CD14-positive monocyte (primary cell): ENCODE measurements at regions not wholly inside any gene's neighbourhood (a gene's known extent, or its start where the extent isn't known, plus 50 kb on each side); places are given as distances from the start of the nearest gene placed in this dataset.

ENCODE experiments used
- DNase-seq, 3 donors: peaks; one replicate each; pipeline ENCODE4 v3.0.0-alpha.2; 2011 to 2022
- H2AFZ ChIP-seq: 2 replicates; pipeline ENCODE4 v1.6.0; 2012; ENCODE audit warnings: mild to moderate bottlenecking, low read depth, low read length, inconsistent platforms; ENCODE audit not compliant: insufficient read depth, poor library complexity, severe bottlenecking
- H3K27ac ChIP-seq, 2 donors: 1 replicate in 1 of 2; 2 replicates in 1 of 2; pipeline ENCODE4 v1.5.1; 2012 to 2013; ENCODE audit warnings: low read length in 2 of 2, control low read depth in 1 of 2, inconsistent platforms in 1 of 2, low read depth in 1 of 2, mild to moderate bottlenecking in 1 of 2
- H3K27me3 ChIP-seq, 2 donors: one replicate each; pipeline versions ENCODE4 v1.6.0 to v1.6.1; 2011 to 2013; ENCODE audit warnings: low read length in 2 of 2; ENCODE audit not compliant: control insufficient read depth in 2 of 2, insufficient read depth in 2 of 2
- H3K36me3 ChIP-seq, 2 donors: replicated peaks in 1 of 2; 1 replicate in 1 of 2; 2 replicates in 1 of 2; pipeline versions ENCODE4 v1.5.1 to v1.6.1; 2012 to 2013; ENCODE audit warnings: low read length in 2 of 2, control low read depth in 1 of 2, inconsistent platforms in 1 of 2, mild to moderate bottlenecking in 1 of 2; ENCODE audit not compliant: insufficient read depth in 2 of 2, control insufficient read depth in 1 of 2
- H3K4me1 ChIP-seq, 2 donors: 1 replicate in 1 of 2; 2 replicates in 1 of 2; pipeline versions ENCODE4 v1.5.1 to v1.6.1; 2012 to 2013; ENCODE audit warnings: low read length in 2 of 2, control low read depth in 1 of 2, inconsistent platforms in 1 of 2, mild to moderate bottlenecking in 1 of 2, moderate library complexity in 1 of 2; ENCODE audit not compliant: insufficient read depth in 2 of 2, control insufficient read depth in 1 of 2
- H3K4me2 ChIP-seq: replicated peaks from 2 replicates; pipeline ENCODE3; 2012; ENCODE audit warnings: low read length, moderate library complexity, mild to moderate bottlenecking; ENCODE audit not compliant: poor library complexity, severe bottlenecking; ENCODE audit errors: extremely low read depth
- H3K4me3 ChIP-seq, 3 experiments: fragments of 200-600 bp in 1 of 3; sonication (generic) in 1 of 3; replicated peaks in 1 of 3; 1 replicate in 2 of 3; 2 replicates in 1 of 3; pipeline ENCODE4 v1.5.1; 2011 to 2013; ENCODE audit warnings: low read length in 3 of 3, mild to moderate bottlenecking in 3 of 3, control low read depth in 2 of 3, low read depth in 2 of 3, inconsistent platforms in 1 of 3, moderate library complexity in 1 of 3
- H3K79me2 ChIP-seq: 2 replicates; pipeline ENCODE4 v1.6.0; 2012; ENCODE audit warnings: mild to moderate bottlenecking, control low read depth, inconsistent platforms, low read length, moderate library complexity; ENCODE audit not compliant: insufficient read depth
- H3K9ac ChIP-seq: 2 replicates; pipeline ENCODE4 v1.6.0; 2017; ENCODE audit warnings: low read length, mild to moderate bottlenecking; ENCODE audit not compliant: insufficient read depth, poor library complexity, severe bottlenecking
- H3K9me3 ChIP-seq, 2 donors: replicated peaks in 1 of 2; 1 replicate in 1 of 2; 2 replicates in 1 of 2; pipeline versions ENCODE4 v1.5.1 to v1.6.1; 2012 to 2013; ENCODE audit warnings: low read length in 2 of 2, control low read depth in 1 of 2; ENCODE audit not compliant: control insufficient read depth in 1 of 2, insufficient read depth in 1 of 2
- H4K20me1 ChIP-seq: 2 replicates; pipeline ENCODE4 v1.6.0; 2012; ENCODE audit warnings: mild to moderate bottlenecking, low read length, control low read depth, moderate library complexity; ENCODE audit not compliant: insufficient read depth
- H3K27ac Mint-ChIP-seq, 7 donors: one replicate each; pipeline ENCODE4 v1.8.0; 2020; ENCODE audit warnings: mild to moderate bottlenecking in 7 of 7, mixed read lengths in 7 of 7, moderate library complexity in 6 of 7, inconsistent platforms in 2 of 7
- H3K27me3 Mint-ChIP-seq, 3 donors: one replicate each; pipeline ENCODE4 v1.8.0; 2021 to 2022; ENCODE audit warnings: low read depth in 3 of 3, mild to moderate bottlenecking in 3 of 3, mixed read lengths in 3 of 3, moderate library complexity in 3 of 3, inconsistent platforms in 1 of 3
- H3K36me3 Mint-ChIP-seq, 2 donors: one replicate each; pipeline ENCODE4 v1.8.0; 2020; ENCODE audit warnings: mixed read lengths in 2 of 2, inconsistent platforms in 1 of 2, mild to moderate bottlenecking in 1 of 2
- H3K4me1 Mint-ChIP-seq: one replicate; pipeline ENCODE4 v1.8.0; 2020; ENCODE audit warnings: mild to moderate bottlenecking, mixed read lengths
- H3K4me3 Mint-ChIP-seq, 2 donors: one replicate each; pipeline ENCODE4 v1.8.0; 2020; ENCODE audit warnings: mild to moderate bottlenecking in 2 of 2, mixed read lengths in 2 of 2, moderate library complexity in 1 of 2
- H3K9me3 Mint-ChIP-seq, 7 donors: one replicate each; pipeline ENCODE4 v1.8.0; 2020 to 2022; ENCODE audit warnings: mixed read lengths in 7 of 7, mild to moderate bottlenecking in 6 of 7, moderate library complexity in 6 of 7, inconsistent platforms in 2 of 7
- CTCF ChIP-seq: fragments of 200-600 bp; IDR thresholded peaks from one replicate; pipeline ENCODE4 v1.8.0; 2022; ENCODE audit warnings: antibody characterized with exemption, mild to moderate bottlenecking
- whole genome bisulfite sequencing: methylation state at CpG from one replicate; pipeline ENCODE4 v1.1.5; 2013; ENCODE audit warnings: missing lambda C conversion rate; ENCODE audit not compliant: insufficient coverage; 5-methylcytosine and 5-hydroxymethylcytosine counted together
- intact Hi-C, 2 donors: fragments of 100-400 bp; cut with micrococcal nuclease; formaldehyde crosslinking; loops; one replicate each; pipeline versions ENCODE4 v1.15.0 to v1.15.1; 2023

- H2AFZ ChIP-seq: no peak overlapping the region
- no peak for TF ChIP-seq CTCF
Observed at GRCh38 chr9:109912726-109913460, 132.9 kb downstream of the PALM2AKAP2 start.

GRCh38 chr9:109913461-109913810, 133.4 kb downstream of the PALM2AKAP2 start:
- no peak overlapping the region for H3K27ac Mint-ChIP-seq
- no peak overlapping the region for H2AFZ ChIP-seq
- no peak overlapping the region for H3K9ac ChIP-seq
- peaks cover 0 to 7% (median 0%) of the 10 kb centered on the region in 3 donors for H3K27me3 Mint-ChIP-seq
- H3K27ac ChIP-seq: no peak overlapping the region
- DNase-seq: no peak
- H3K36me3 Mint-ChIP-seq: no peaks in the 10 kb centered on the region
- H3K4me3 ChIP-seq: no peak overlapping the region
- no peaks in the 10 kb centered on the region for H3K36me3 ChIP-seq
- H3K4me1 ChIP-seq: no peaks in the 10 kb centered on the region
- no CpG with 5 or more reads among the region's 2 CpGs for WGBS
- no peaks in the 10 kb centered on the region for H4K20me1 ChIP-seq
- intact Hi-C loops: no loop called here
- no peaks in the 10 kb centered on the region for H3K79me2 ChIP-seq
- no peak overlapping the region for H3K4me2 ChIP-seq
- TF ChIP-seq CTCF: no peak
- H3K4me3 Mint-ChIP-seq: no peak overlapping the region
- peaks cover 0 to 2% (median 0%) of the 10 kb centered on the region in 7 donors for H3K9me3 Mint-ChIP-seq
- H3K4me1 Mint-ChIP-seq: no peaks in the 10 kb centered on the region
- H3K9me3 ChIP-seq: no peaks in the 10 kb centered on the region
- no peaks in the 10 kb centered on the region for H3K27me3 ChIP-seq

More at GRCh38 chr9:109912726-109913460, 132.9 kb downstream of the PALM2AKAP2 start:
- Histone ChIP-seq H3K9me3 (no peaks in the 10 kb centered on the region), H3K36me3 (no peaks in the 10 kb centered on the region), H4K20me1 (no peaks in the 10 kb centered on the region), H3K27me3 (no peaks in the 10 kb centered on the region), H3K4me1 (no peaks in the 10 kb centered on the region), H3K4me3 (no peak overlapping the region), H3K79me2 (no peaks in the 10 kb centered on the region), H3K27ac (no peak overlapping the region), H3K9ac (no peak overlapping the region), H3K4me2 (no peak overlapping the region)
- H3K27me3 Mint-ChIP-seq: peaks cover 0 to 7% (median 0%) of the 10 kb centered on the region in 3 donors
- no peaks in the 10 kb centered on the region for H3K36me3 Mint-ChIP-seq
- H3K27ac Mint-ChIP-seq: no peak overlapping the region
- DNase-seq: no peak
- peaks cover under 1% of the 10 kb centered on the region for H3K4me1 Mint-ChIP-seq
- peaks cover 0 to 2% (median 0%) of the 10 kb centered on the region in 7 donors for H3K9me3 Mint-ChIP-seq
- H3K4me3 Mint-ChIP-seq: peak overlapping the region in 1 of 2 donors; percentile 18
- WGBS: 85% methylated on average over 7 of the region's 7 CpGs
- intact Hi-C loops: no loop called here
